Caki2 (cell line): ENCODE measurements at regions not wholly inside any gene's neighbourhood (a gene's known extent, or its start where the extent isn't known, plus 50 kb on each side); places are given as distances from the start of the nearest gene placed in this dataset.
A peak's percentile ranks its signal among the peaks of the same experiment; 100 is the strongest.
"Not testable (repeated sequence)": the region's sequence is repeated elsewhere in the genome, so short reads cannot be mapped to it uniquely, and the experiment has no call there.

Experiments used
- DNase-seq: peaks from one replicate; pipeline ENCODE4 v3.0.0-alpha.2; 2015; ENCODE audit warnings: low read depth
- in situ Hi-C: cut with HindIII; loops from 2 replicates; pipeline ENCODE4 v1.10.0; 2016; ENCODE audit warnings: low sequenced_read_pairs, low pct_unique_long_range_greater_than_20kb, mixed read lengths

- in situ Hi-C loops: no loop called here
- DNase-seq: peak; percentile 53
Observed at GRCh38 chr1:88595355-88596002, 88.6 kb upstream of the PKN2 start.

DNA sequence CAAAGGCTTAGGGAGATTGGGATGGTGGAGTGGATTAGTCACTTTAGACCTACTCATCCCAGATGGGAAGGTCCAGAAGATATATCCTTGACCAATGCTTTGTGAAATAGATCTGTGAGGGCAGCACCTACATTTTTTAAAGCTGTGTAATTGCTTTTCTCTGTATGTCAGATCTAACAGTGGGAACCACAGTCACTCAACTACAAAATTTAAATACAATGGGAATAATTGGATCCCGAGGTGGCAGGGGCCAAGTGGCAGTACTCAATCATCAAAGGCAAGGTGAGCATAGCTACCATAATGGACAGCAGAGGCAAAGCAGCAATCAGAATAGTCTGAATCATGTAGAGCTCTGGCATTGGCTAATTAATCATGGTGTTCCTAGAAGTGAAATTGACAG is 86.1 kb upstream of the PKN2 start:
- in situ Hi-C loops: not testable (repeated sequence)

GRCh38 chr1:88608139-88608943 is 75.7 kb upstream of the PKN2 start:
- in situ Hi-C loops: no loop called here
- DNase-seq: peak; percentile 14

More for the DNA sequence above, 86.1 kb upstream of the PKN2 start:
- DNase-seq: not testable (repeated sequence)

DNA sequence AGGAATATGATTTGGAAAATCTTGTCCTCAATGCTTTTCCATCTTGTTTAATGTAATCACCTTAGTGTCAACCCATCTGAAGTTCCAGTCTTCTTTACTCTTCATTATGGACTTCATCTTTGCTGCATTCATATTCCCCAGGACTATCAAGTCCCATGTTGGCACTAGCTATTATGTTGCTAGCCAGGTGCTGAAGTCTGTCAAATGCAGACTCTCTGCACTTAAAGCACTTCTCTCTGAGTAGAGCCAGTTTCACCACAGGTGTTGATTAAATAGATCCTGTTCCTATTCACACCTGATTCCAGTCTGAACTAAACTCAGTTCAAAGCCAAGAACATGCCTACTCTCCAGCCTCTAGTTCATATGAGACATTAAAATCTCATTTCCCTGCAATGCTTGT is 75.0 kb upstream of the PKN2 start:
- DNase-seq: no peak
- in situ Hi-C loops: no loop called here

DNA sequence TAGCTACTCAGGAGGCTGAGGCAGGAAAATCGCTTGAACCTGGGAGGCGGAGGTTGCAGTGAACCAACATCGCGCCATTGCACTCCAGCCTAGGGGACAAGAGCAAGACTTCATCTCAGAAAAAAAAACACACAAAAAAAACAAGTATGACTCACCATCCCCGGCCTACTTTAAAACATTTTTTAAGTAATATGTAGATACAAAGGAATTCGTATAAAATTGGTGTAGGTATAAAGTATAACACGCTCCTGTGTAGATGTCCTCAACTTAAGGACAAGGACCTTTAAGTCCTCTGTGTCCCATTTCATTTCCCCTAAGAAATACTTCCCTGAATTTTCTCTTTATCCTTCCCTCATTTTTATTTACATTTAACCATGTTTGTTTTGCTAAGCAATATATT is 73.4 kb upstream of the PKN2 start:
- in situ Hi-C loops: no loop called here
- DNase-seq: no peak

DNA sequence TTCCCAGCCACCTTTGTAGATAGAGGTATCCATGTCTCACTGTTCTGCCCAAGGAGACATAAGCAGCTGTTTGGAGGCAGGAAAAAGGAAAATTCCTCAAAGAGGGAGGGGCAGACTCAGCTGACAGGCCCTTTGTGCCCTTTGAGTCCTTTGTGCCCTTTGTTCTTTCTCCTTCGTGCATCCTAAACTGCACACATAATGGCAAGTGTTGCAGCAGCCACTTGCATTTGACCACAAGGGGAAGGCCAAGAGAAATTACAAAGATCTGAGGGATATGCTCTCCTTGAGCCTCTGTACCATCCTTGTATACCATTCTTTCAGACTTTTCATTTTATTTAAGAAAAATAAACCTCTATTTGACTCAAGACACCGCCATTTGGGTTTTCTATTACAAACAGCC is 71.8 kb upstream of the PKN2 start:
- in situ Hi-C loops: no loop called here
- DNase-seq: no peak

GRCh38 chr1:88612773-88613172 is 71.3 kb upstream of the PKN2 start:
- peak; percentile 62 for DNase-seq
- in situ Hi-C loops: no loop called here

DNA sequence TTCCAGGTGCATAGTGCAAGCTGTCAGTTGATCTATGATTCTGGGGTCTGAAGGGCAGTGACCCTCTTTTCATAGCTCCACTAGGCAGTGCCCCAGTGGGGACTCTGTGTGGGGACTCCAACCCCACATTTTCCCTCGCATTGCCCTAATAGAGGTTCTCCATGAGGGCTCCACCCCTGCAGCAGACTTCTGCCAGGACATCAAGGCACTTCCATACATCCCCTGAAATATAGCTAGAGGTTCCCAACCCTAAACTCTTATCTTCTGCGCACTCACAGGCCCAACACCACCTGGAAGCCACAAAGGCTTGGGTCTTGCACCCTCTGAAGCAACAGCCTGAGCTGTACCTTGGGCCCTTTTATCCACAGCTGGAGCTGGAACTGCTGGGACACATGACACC is 65.7 kb upstream of the PKN2 start:
- in situ Hi-C loops: no loop called here
- no peak for DNase-seq

- in situ Hi-C loops: not testable (repeated sequence)
Observed at GRCh38 chr1:88623101-88623500, 61.0 kb upstream of the PKN2 start.

More at GRCh38 chr1:88623101-88623500, 61.0 kb upstream of the PKN2 start:
- DNase-seq: not testable (repeated sequence)
